Liver (tissue), 8 donors: ENCODE measurements at regions not wholly inside any gene's neighbourhood (a gene's known extent, or its start where the extent isn't known, plus 50 kb on each side); places are given as distances from the start of the nearest gene placed in this dataset.

ENCODE experiments used
- DNase-seq: peaks from one replicate; pipeline ENCODE4 v3.0.0-alpha.2; 2017; ENCODE audit warnings: low spot score
- H3K27ac ChIP-seq, 2 donors: one replicate each; pipeline ENCODE4 v1.7.0; 2013; ENCODE audit warnings: inconsistent platforms in 2 of 2, low read length in 2 of 2, control low read depth in 1 of 2, low read depth in 1 of 2, mild to moderate bottlenecking in 1 of 2
- H3K27me3 ChIP-seq, 4 donors: one replicate each; pipeline versions ENCODE4 v1.6.1 to v1.7.0; 2013; ENCODE audit warnings: low read length in 3 of 4, inconsistent platforms in 1 of 4, mild to moderate bottlenecking in 1 of 4, moderate library complexity in 1 of 4; ENCODE audit not compliant: control insufficient read depth in 4 of 4, insufficient read depth in 4 of 4
- H3K36me3 ChIP-seq, 4 donors: one replicate each; pipeline versions ENCODE4 v1.6.1 to v1.7.0; 2013; ENCODE audit warnings: low read length in 3 of 4, mild to moderate bottlenecking in 3 of 4, low read depth in 1 of 4, moderate library complexity in 1 of 4; ENCODE audit not compliant: control insufficient read depth in 4 of 4, insufficient read depth in 3 of 4
- H3K4me1 ChIP-seq, 4 donors: one replicate each; pipeline versions ENCODE4 v1.6.1 to v1.7.0; 2013; ENCODE audit warnings: low read length in 3 of 4, mild to moderate bottlenecking in 3 of 4, moderate library complexity in 1 of 4; ENCODE audit not compliant: control insufficient read depth in 4 of 4, insufficient read depth in 4 of 4
- H3K4me3 ChIP-seq, 3 donors: one replicate each; pipeline versions ENCODE4 v1.6.1 to v1.7.0; 2013; ENCODE audit warnings: low read length in 3 of 3, control low read depth in 1 of 3, low read depth in 1 of 3, mild to moderate bottlenecking in 1 of 3
- H3K9ac ChIP-seq, 2 donors: one replicate each; pipeline ENCODE4 v1.7.0; 2013; ENCODE audit warnings: low read length in 2 of 2, mild to moderate bottlenecking in 2 of 2, moderate library complexity in 2 of 2, control low read depth in 1 of 2, low read depth in 1 of 2
- H3K9me3 ChIP-seq, 4 donors: one replicate each; pipeline versions ENCODE4 v1.6.1 to v1.7.0; 2013; ENCODE audit warnings: low read length in 3 of 4; ENCODE audit not compliant: control insufficient read depth in 4 of 4
- EGR1 ChIP-seq, 2 donors: IDR thresholded peaks; 2 replicates each; pipeline ENCODE4 v1.6.1; 2016 to 2018; ENCODE audit warnings: antibody characterized with exemption in 2 of 2, low read depth in 2 of 2
- FOXA1 ChIP-seq: IDR thresholded peaks from 2 replicates; pipeline ENCODE4 v1.6.1; 2016; ENCODE audit warnings: antibody characterized with exemption
- GABPA ChIP-seq, 2 donors: IDR thresholded peaks in 1 of 2; conservative IDR thresholded peaks in 1 of 2; 2 replicates each; pipeline ENCODE4 v1.6.1; 2016; ENCODE audit warnings: antibody characterized with exemption in 2 of 2, mild to moderate bottlenecking in 1 of 2, moderate library complexity in 1 of 2
- HNF4A ChIP-seq, 2 donors: conservative IDR thresholded peaks; 2 replicates each; pipeline ENCODE4 v1.6.1; 2016; ENCODE audit warnings: antibody characterized with exemption in 2 of 2, mild to moderate bottlenecking in 2 of 2
- YY1 ChIP-seq: IDR thresholded peaks from 2 replicates; pipeline ENCODE4 v1.6.1; 2016; ENCODE audit warnings: antibody characterized with exemption, mild to moderate bottlenecking
- WGBS: extraction: QIAGEN DNeasy Blood & Tissue Kit; methylation state at CpG from one replicate; pipeline ENCODE4 v1.1.7; 2013; 5-methylcytosine and 5-hydroxymethylcytosine counted together
- TF ChIP-seq, protein P1 (sequence below): fragments of 150-350 bp; IDR thresholded peaks from 2 replicates; pipeline ENCODE4 v1.5.1; 2017; ENCODE audit warnings: improper control_type of control experiment, low read depth, low read length; ENCODE audit not compliant: missing input control
- TF ChIP-seq, protein P2 (sequence below): IDR thresholded peaks from 2 replicates; pipeline ENCODE4 v1.6.1; 2016; ENCODE audit warnings: antibody characterized with exemption
- TF ChIP-seq, protein P3 (sequence below): IDR thresholded peaks from 2 replicates; pipeline ENCODE4 v1.6.1; 2016; ENCODE audit warnings: antibody characterized with exemption
- TF ChIP-seq, protein P4 (sequence below): IDR thresholded peaks from 2 replicates; pipeline ENCODE4 v1.6.1; 2016; ENCODE audit warnings: antibody characterized with exemption
- donor health status: healthy.
- donor health status: healthy.
- donor health status: healthy.
- donor health status: healthy.
- donor health status: healthy.

DNA sequence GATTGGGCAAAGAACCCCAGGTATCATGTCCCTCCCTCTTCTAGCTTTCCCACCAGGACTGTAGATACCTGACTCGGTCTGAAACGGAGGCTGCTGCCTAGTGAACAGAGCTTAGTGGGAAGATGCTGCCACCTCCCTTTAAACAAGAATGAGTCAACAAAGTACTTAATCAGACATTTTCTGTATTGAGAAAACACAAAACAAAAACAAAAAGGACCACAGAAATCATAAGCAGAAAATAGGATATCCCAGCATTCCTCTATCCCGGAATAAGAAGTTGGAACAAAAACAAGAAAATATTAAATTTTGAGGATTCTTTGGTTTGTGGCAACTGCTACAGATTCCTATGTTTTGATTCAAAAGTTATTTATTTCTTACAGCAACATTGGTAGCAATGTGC is 51.7 kb upstream of the COL8A1 start:
- H3K27ac ChIP-seq = no peak overlapping the region

DNA sequence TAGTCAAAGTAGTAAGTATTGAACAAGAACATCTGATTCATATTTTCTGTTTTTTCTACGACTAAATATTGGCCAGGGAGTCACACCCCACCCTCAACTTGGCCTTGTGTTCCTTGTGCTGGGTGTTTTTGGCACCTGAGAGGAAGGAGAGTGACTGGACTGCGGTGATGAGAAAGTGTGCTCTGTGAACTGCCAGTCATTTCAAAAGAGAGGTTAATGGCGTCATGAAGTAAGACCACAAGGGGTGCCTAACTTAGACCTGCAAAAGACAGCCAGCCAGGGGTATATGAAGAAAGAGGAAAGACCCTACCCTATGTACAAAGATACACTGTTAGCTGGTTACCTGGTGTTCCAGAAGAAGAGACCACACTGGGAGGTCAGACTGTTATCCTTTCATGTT is 58.4 kb upstream of the COL8A1 start:
- 64% methylated on average over 3 of the region's 3 CpGs for WGBS

More for the DNA sequence above, 51.7 kb upstream of the COL8A1 start:
- no peaks in the 10 kb centered on the region for H3K36me3 ChIP-seq
- no peaks in the 10 kb centered on the region for H3K9me3 ChIP-seq
- H3K9ac ChIP-seq = no peak overlapping the region
- no peak overlapping the region for H3K4me3 ChIP-seq
- no peak for DNase-seq
- H3K4me1 ChIP-seq = no peaks in the 10 kb centered on the region
- H3K27me3 ChIP-seq = no peaks in the 10 kb centered on the region
- 63% methylated on average over 3 of the region's 3 CpGs for WGBS
- TF ChIP-seq YY1 = no peak
- no peak for TF ChIP-seq HNF4A (conservative IDR thresholded peaks at IDR 0.05)
- TF ChIP-seq, protein P1, sequence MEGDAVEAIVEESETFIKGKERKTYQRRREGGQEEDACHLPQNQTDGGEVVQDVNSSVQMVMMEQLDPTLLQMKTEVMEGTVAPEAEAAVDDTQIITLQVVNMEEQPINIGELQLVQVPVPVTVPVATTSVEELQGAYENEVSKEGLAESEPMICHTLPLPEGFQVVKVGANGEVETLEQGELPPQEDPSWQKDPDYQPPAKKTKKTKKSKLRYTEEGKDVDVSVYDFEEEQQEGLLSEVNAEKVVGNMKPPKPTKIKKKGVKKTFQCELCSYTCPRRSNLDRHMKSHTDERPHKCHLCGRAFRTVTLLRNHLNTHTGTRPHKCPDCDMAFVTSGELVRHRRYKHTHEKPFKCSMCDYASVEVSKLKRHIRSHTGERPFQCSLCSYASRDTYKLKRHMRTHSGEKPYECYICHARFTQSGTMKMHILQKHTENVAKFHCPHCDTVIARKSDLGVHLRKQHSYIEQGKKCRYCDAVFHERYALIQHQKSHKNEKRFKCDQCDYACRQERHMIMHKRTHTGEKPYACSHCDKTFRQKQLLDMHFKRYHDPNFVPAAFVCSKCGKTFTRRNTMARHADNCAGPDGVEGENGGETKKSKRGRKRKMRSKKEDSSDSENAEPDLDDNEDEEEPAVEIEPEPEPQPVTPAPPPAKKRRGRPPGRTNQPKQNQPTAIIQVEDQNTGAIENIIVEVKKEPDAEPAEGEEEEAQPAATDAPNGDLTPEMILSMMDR = no peak
- TF ChIP-seq, protein P2, sequence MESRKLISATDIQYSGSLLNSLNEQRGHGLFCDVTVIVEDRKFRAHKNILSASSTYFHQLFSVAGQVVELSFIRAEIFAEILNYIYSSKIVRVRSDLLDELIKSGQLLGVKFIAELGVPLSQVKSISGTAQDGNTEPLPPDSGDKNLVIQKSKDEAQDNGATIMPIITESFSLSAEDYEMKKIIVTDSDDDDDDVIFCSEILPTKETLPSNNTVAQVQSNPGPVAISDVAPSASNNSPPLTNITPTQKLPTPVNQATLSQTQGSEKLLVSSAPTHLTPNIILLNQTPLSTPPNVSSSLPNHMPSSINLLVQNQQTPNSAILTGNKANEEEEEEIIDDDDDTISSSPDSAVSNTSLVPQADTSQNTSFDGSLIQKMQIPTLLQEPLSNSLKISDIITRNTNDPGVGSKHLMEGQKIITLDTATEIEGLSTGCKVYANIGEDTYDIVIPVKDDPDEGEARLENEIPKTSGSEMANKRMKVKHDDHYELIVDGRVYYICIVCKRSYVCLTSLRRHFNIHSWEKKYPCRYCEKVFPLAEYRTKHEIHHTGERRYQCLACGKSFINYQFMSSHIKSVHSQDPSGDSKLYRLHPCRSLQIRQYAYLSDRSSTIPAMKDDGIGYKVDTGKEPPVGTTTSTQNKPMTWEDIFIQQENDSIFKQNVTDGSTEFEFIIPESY = no peak
- TF ChIP-seq GABPA (IDR thresholded peaks at IDR 0.05 in 1 of 2, conservative IDR thresholded peaks at IDR 0.05 in 1 of 2) = no peak

DNA sequence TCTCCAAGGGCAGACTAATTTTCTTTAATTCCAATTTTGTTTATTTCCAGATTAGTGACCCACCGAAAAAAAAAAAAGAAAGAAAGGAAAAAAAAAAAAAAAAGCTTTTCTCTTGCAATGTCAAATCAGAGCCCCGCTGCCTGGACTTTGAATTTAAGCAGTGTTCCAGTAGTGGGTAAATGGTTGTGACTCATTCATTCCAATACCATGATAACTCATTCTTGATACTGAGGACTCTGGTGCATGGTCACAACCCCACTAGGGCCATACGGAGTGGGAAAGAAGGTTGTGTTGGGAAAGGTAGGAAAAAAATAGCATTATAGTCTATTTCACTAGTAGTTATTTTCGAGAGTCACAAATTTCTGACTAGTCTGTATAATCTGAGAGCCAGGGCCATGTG is 59.1 kb upstream of the COL8A1 start:
- WGBS = 67% methylated on average over 4 of the region's 4 CpGs
- no peaks in the 10 kb centered on the region for H3K27me3 ChIP-seq
- H3K9ac ChIP-seq = no peak overlapping the region
- peaks cover 0 to 9% (median 0%) of the 10 kb centered on the region in 4 donors for H3K9me3 ChIP-seq
- no peaks in the 10 kb centered on the region for H3K36me3 ChIP-seq
- no peak overlapping the region for H3K4me3 ChIP-seq
- H3K27ac ChIP-seq = no peak overlapping the region
- DNase-seq = no peak
- TF ChIP-seq EGR1 (IDR thresholded peaks at IDR 0.05; ENCODE audit: low read depth in 2 of 2) = no peak
- no peak for TF ChIP-seq FOXA1
- H3K4me1 ChIP-seq = peaks cover 0 to 1% (median 0%) of the 10 kb centered on the region in 4 donors

More for the DNA sequence above, 58.4 kb upstream of the COL8A1 start:
- no peak for DNase-seq
- H3K27ac ChIP-seq = no peak overlapping the region
- no peak overlapping the region for H3K9ac ChIP-seq
- H3K4me3 ChIP-seq = no peak overlapping the region
- peaks cover 0 to 8% (median 0%) of the 10 kb centered on the region in 4 donors for H3K9me3 ChIP-seq
- TF ChIP-seq, protein P3, sequence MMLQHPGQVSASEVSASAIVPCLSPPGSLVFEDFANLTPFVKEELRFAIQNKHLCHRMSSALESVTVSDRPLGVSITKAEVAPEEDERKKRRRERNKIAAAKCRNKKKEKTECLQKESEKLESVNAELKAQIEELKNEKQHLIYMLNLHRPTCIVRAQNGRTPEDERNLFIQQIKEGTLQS = no peak
- TF ChIP-seq, protein P4, sequence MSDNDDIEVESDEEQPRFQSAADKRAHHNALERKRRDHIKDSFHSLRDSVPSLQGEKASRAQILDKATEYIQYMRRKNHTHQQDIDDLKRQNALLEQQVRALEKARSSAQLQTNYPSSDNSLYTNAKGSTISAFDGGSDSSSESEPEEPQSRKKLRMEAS = no peak
- TF ChIP-seq HNF4A (conservative IDR thresholded peaks at IDR 0.05) = no peak
- no peak for TF ChIP-seq EGR1 (IDR thresholded peaks at IDR 0.05; ENCODE audit: low read depth in 2 of 2)
- no peak for TF ChIP-seq FOXA1
- H3K36me3 ChIP-seq = no peaks in the 10 kb centered on the region
- H3K27me3 ChIP-seq = no peaks in the 10 kb centered on the region
- H3K4me1 ChIP-seq = peaks cover 0 to 1% (median 0%) of the 10 kb centered on the region in 4 donors
